GM10266 (cell line): ENCODE measurements at regions not wholly inside any gene's neighbourhood (a gene's known extent, or its start where the extent isn't known, plus 50 kb on each side); places are given as distances from the start of the nearest gene placed in this dataset.

Experiments
- DNase-seq: peaks from one replicate; pipeline ENCODE4 v3.0.0; 2012; ENCODE audit errors: extremely low spot score
- CTCF ChIP-seq: IDR thresholded peaks from 2 replicates; pipeline ENCODE4 v1.5.1; 2012; ENCODE audit warnings: mild to moderate bottlenecking, low read depth; ENCODE audit not compliant: control insufficient read depth, insufficient read depth; ENCODE audit errors: missing control alignments

GRCh38 chrX:10893366-10893765, 217.8 kb upstream of the HCCS start:
- no peak for TF ChIP-seq CTCF
- DNase-seq = no peak

GRCh38 chrX:10893976-10894375, 217.2 kb upstream of the HCCS start:
- TF ChIP-seq CTCF = no peak
- no peak for DNase-seq

- no peak for TF ChIP-seq CTCF
- DNase-seq = no peak
Observed at GRCh38 chrX:10897768-10898167, 213.4 kb upstream of the HCCS start.

GRCh38 chrX:10900585-10901289, 210.4 kb upstream of the HCCS start:
- TF ChIP-seq CTCF = no peak

GRCh38 chrX:10901290-10901633, 209.9 kb upstream of the HCCS start:
- no peak for TF ChIP-seq CTCF
- DNase-seq = no peak

More at GRCh38 chrX:10900585-10901289, 210.4 kb upstream of the HCCS start:
- DNase-seq = no peak

- no peak for DNase-seq
- no peak for TF ChIP-seq CTCF
Observed at GRCh38 chrX:10902001-10902400, 209.1 kb upstream of the HCCS start.

- no peak for DNase-seq
- TF ChIP-seq CTCF = no peak
Observed at GRCh38 chrX:10903523-10903922, 207.6 kb upstream of the HCCS start.
